Renal cortical epithelial cell (primary cell): ENCODE measurements at regions not wholly inside any gene's neighbourhood (a gene's known extent, or its start where the extent isn't known, plus 50 kb on each side); places are given as distances from the start of the nearest gene placed in this dataset.

Experiments
- DNase-seq: peaks from one replicate; pipeline ENCODE4 v3.0.0-alpha.2; 2011; ENCODE audit warnings: low read depth

GRCh38 chrX:39907964-39908661 is 189.6 kb downstream of the BCOR start:
- DNase-seq, result peak; percentile 92

GRCh38 chrX:39909996-39910395 is 187.8 kb downstream of the BCOR start:
- DNase-seq, result no peak

GRCh38 chrX:39910651-39911050 is 187.1 kb downstream of the BCOR start:
- no peak for DNase-seq

GRCh38 chrX:39911278-39911897 is 186.4 kb downstream of the BCOR start:
- DNase-seq, result no peak

- no peak for DNase-seq
These were observed 185.6 kb downstream of the BCOR start for GRCh38 chrX:39912126-39912525.

GRCh38 chrX:39915081-39915480 is 182.7 kb downstream of the BCOR start:
- no peak for DNase-seq

- DNase-seq, result no peak
These were observed 182.2 kb downstream of the BCOR start for GRCh38 chrX:39915596-39915995.

- DNase-seq, result no peak
These were observed 175.9 kb downstream of the BCOR start for GRCh38 chrX:39921838-39922237.

- no peak for DNase-seq
These were observed 175.3 kb downstream of the BCOR start for GRCh38 chrX:39922488-39922887.

- DNase-seq, result no peak
These were observed 174.8 kb downstream of the BCOR start for GRCh38 chrX:39922926-39923325.

GRCh38 chrX:39927380-39927779 is 170.4 kb downstream of the BCOR start:
- DNase-seq, result no peak

GRCh38 chrX:39928704-39929378 is 168.9 kb downstream of the BCOR start:
- DNase-seq, result peak; percentile 65

GRCh38 chrX:39929379-39930025 is 168.3 kb downstream of the BCOR start:
- DNase-seq, result no peak

- no peak for DNase-seq
These were observed 166.8 kb downstream of the BCOR start for GRCh38 chrX:39930786-39931528.

GRCh38 chrX:39931529-39932282 is 166.1 kb downstream of the BCOR start:
- no peak for DNase-seq

- no peak for DNase-seq
These were observed 162.2 kb downstream of the BCOR start for GRCh38 chrX:39935411-39936064.

GRCh38 chrX:39936886-39937770 is 160.6 kb downstream of the BCOR start:
- DNase-seq, result no peak

GRCh38 chrX:39938466-39938865 is 159.3 kb downstream of the BCOR start:
- DNase-seq, result no peak

- no peak for DNase-seq
These were observed 158.1 kb downstream of the BCOR start for GRCh38 chrX:39939678-39940077.
